IPS-NIHi7 (cell line): ENCODE measurements at regions not wholly inside any gene's neighbourhood (a gene's known extent, or its start where the extent isn't known, plus 50 kb on each side); places are given as distances from the start of the nearest gene placed in this dataset.

Experiments
- DNase-seq: peaks from one replicate; pipeline ENCODE4 v3.0.0; 2012; ENCODE audit warnings: mixed read lengths; ENCODE audit errors: extremely low spot score

DNA sequence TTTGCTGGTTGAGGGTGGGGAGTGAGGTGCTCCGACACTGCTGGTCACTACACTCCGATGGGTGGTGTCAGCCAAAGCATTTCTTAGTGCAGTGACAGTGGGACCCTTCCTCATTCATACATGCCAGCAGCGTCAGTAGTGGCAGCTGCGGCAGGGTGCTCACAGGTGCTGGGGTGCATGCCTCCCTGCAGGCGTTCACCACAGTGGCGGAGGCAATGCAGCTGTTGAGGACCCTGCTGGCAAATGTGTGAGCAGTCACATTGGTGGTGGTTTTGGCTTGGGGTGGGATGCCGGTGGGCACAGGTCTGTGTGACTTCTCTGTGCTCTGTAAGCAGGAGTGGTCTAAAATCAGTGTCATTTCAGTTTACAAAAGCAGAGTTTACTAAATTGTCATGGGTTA, 464.6 kb downstream of the FUT8 start:
- DNase-seq, result no peak

DNA sequence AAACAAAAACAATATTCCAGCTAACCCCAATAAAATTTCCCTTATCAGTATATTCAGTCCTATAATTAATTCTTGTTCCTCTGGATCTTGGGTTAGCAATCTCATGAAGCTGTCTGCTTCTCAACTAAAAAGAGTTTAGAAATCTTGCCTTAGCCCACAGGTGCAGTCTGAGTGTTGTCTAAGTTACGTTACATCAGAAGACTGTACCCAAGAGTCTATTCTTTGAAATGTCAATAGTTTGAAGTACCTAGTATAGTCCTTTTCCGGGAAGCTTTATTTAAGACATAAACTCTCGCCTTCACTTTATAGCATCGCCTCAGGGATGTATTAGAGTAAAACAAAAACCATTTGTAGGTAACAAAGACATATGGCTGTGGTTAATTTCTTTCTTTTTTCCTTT, 465.1 kb downstream of the FUT8 start:
- no peak for DNase-seq

DNA sequence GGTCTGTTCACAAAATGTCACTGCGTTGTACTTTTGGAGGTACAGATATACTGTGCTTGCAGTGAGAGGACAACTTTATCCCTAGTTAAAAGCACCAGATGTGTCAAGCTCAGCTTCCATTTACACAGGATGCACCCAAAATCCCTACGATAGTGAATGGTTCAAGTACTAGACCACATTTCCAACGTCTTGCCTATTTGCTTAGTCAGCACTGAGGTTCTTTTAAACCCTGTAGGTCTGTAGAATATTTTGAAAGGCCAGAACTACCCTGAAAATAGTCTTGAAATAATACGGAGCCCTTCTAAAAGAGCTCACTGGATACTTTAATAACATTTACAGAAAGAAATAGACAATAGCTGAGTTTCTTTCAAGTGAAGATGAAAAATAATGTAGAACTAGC, 466.1 kb downstream of the FUT8 start:
- DNase-seq, result no peak

DNA sequence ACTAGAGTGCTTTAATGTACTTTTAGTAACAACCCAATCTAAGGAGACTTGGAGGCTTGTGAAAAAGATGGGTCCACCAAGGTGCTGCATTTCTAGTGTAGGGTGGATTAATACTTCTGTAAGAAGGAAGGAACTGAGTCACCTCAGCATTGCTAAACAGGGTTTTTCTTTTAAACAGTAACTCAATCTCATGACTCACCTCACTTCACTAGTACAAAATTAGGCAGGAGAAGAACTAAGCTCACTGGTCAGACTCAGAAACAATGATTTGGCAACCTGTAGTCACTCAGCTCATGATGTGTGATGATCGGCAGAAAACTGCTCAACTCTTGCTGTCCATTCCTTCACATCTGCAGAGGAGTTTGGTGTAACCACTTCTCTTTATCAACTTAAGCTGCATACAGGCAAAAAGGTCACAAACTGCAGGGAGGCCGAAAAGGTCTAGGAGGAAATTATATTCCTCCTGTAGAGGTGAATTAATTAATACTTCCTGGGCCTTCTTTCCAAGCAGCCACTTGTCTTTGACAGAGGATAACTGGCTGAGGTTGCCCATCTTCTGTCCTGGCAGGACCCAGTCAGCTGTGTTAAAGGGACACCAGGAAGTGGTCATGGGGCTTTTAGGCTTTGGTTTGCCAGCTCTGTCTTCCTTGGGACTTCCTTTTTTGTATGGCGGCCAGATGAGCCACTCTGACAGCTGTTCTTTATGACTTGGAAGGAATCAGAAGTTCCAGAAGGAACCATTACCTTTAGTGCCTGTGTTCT, 466.9 kb downstream of the FUT8 start:
- no peak for DNase-seq

DNA sequence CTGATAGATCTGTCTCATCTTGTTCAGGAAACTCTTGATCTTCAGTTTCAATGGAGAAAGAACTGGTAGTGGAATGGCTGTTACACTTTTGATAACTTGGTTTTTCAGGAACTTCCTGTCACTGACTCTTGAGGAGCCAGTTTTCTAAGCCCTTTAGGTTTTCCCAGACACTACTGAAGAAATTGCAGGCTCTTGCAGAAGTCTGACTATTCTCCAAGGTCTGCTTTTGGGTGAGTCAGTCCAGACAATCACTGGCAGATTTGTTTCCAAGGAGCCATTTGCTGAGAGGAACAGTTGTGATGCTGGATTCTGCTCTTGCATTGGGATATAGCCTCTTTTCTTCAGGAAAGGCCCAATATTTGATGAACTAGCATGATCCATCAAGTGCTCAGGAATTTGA, 468.0 kb downstream of the FUT8 start:
- no peak for DNase-seq

DNA sequence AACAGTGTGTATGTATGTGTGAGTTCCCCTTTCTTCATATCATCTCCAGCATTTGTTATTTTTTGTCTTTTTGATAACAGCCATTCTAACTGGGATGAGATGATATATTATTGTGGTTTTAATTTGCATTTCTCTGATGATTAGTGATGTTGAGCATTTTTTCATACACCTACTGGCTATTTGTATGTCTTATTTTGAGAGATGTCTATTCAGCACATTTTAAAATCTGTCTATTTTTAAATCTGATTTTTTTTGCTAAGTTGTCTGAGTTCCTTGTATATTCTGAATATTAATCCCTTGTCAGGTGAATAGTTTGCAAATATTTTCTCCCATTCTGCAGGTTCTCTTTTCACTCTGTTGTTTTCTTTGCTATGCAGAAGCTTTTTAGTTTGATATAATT, 469.1 kb downstream of the FUT8 start:
- no peak for DNase-seq

DNA sequence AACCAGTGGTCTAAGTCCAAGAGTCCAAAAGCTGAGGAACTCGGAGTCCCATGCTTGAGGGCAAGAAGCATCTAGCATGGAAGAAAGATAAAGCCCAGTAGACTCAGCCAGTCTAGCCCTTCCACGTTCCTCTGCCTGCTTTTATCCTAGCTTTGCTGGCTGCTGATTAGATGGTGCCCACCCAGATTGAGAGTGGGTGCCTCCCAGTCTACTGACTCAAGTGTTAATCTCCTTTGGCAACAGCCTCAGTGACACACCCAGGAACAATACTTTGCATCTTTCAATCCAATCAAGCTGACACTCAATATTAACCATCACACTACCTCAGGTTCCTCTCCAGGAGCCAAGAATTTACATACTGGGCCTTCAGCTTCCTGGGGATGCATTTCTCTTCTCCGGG, 476.1 kb downstream of the FUT8 start:
- DNase-seq, result no peak

DNA sequence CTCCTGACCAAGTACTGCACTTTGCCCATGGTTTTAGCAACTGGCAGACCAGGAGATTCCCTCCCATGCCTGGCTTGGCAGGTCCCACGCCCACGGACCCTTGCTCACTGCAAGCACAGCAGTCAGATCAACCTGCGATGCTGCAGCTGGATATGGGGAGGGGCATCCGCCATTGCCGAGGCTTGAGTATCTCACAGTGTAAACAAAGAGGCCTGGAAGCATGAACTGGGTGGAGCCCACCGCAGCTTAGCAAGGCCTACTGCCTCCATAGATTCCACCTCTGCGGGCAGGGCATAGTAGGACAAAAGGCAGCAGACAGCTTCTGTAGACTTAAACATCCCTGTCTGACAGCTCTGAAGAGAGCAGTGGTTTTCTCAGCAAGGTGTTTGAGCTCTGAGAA, 479.8 kb downstream of the FUT8 start:
- DNase-seq, result no peak

DNA sequence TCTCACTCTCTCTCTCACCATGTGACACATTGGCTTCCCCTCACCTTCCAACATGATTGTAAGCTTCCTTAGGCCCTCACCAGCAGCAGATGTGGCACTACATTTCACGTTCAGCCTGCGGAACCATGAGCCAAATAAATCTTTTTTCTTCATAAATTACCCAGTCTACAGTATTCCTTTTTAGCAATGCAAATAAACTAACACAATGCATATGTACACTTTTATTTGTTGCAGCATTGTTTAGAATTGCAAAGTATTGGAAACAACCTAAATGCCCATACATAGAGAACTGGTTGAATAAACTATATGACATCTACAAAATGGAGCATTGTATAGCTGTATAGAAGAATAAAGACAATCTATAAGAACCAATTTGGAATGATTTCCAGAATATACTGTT, 487.6 kb downstream of the FUT8 start:
- no peak for DNase-seq

DNA sequence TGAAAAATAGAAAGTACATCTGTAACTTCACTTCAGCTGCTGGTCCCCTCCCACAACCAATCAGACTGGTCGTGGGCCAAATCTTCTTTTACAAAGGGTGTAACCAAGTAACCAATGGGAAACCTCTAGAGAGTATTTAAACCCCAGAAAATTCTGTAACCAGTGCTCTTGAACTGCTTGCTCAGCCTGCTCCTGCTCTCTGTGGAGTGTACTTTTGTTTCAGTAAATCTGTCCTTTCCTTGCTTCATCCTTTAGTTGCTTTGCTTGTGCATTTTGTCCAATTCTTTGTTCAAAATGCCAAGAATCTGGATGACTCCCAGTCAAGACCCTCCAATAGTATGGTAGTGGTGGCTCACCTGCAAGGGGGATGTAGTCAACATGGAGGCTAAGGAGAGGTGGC, 489.1 kb downstream of the FUT8 start:
- DNase-seq, result no peak

DNA sequence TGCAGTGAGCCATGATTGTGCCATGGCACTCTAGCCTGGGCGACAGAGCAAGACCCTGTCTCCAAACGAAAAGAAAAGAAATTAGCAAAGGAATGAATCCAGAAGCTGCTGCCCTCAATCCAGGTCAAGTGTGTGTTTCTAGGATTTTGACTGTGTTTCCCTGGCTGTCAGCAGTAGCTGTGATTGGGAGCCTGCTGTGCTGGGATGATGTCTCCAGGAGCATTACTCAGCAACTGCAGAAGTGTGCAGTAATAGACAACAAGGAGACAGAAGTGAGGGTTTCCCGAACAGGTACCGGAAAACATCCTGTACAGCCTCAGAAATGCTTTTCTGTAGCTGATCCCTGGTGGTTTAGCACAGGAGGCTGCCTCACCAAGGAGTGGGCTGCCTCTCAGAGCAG, 492.5 kb downstream of the FUT8 start:
- DNase-seq, result no peak

DNA sequence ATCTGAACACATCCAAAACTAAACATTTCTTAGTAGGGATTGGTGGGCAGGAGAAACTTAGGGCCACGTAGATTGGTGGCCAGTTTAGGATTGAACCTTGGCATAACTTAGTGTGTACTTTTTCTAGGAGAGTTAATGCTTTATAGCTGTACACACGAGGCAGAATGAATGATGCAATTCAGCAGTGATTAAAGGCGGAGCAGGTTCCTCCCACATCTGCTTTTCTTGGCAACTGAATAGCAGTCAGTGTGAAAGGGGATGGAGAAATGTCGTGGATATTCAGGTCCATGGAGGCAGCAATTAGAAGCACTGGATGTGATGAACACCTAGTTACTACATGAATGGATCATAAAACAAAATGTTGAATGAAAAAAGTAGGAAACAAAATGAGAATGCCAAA, 493.8 kb downstream of the FUT8 start:
- DNase-seq, result no peak

DNA sequence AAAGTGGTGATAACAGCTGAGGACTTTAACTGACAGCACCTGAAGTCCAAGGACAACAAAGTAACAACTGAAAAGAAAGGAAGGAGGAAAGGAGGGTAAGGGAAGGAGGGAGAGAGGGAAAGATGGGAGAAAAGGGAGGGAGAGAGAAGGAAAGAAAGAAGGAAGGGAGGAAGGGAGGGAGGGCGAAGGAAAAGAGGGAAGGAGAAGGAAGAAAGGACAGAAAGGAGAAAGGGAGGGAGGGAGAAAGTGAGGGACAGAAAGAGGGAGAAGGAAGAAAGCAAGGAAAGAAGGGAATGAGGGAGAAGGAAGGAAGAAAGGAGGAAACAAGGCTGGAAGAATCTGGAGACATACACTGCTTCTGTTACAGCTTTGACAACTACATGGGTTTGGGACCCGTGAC, 494.4 kb downstream of the FUT8 start:
- DNase-seq, result no peak

DNA sequence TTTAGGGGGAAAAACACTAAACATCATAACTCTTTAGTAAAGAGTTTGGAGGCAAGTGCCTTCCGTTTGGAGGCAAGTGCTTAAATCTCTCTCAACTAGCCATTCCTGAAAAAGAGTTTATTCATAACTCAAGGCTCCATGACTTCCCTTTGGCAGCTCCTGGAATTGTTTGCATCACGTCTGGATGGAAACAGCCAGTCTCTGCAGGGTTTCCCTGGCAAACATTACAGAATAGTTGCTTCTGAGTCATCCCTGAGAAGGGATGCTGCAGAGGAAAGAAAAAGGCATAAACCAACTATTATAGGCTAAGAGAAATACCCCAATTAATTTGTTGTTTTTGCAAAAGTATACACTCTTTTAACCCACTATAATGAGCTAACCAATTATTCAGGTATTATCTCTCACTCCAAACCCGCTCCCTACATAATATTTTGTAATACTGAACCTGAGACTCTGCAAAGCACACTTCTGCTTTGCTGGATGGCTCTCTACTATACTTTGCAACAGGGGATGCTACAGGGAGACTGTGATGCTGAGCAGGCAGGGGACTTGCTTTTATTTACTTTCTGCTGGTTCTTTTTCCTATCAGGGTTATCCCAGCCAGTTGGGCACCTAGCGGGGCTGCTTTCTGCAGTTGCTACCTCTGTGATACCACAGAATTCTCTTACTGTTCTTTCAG, 497.7 kb downstream of the FUT8 start:
- DNase-seq, result peak; percentile 26

DNA sequence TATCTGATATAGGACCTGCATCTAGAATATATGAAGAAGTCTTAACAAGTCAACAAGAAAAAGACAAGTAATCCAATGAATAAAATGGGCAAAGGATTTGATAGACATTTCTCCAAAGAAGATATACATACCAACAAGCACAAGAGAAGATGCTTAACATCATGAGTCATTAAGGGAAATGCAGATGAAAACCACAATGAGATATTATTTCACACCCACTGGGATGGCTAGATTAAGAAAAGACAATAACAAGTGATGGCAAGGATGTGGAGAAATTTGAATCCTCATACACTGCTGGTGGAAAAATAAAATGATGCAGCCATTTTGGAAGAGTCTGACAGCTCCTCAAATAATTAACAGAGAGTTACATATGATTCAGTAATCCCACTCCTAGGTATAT, 502.6 kb downstream of the FUT8 start:
- no peak for DNase-seq

DNA sequence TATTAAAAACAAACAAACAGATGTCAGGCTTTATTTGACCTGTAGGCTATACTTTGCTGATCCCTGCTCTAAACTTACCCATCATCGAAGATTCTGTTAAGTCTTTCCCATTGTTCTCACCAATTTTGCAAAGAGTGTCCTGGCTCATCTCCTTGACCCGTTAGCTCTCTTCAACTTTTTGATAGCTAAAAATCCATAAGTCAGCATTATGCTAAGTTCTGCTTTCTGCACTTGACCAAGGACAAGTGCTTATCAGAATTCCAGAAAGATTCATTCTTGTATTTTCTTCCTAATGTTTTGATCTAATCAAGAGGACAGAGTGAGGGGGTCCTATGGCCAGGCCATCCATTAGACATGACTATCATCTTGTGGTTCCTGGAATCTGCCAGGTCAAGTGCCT, 503.5 kb downstream of the FUT8 start:
- no peak for DNase-seq

DNA sequence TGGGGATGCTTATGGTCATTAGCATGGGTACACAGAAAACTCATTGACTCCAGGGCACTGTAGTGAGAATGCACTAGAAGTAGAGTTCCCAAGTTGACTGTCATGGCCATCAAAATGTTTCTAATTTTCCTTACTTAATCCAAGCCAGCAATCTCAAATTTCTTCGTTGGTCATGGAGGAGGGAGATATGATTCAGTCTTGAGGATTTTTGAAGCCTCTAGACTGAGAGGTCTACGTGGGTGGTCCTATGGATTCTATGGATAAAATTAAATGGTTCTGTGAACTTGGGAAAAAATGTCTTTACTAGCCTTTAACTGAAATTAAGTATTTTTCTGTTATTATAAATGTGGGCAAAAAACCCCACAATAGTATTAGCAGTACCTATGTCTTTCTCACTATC, 508.5 kb downstream of the FUT8 start:
- DNase-seq, result no peak

DNA sequence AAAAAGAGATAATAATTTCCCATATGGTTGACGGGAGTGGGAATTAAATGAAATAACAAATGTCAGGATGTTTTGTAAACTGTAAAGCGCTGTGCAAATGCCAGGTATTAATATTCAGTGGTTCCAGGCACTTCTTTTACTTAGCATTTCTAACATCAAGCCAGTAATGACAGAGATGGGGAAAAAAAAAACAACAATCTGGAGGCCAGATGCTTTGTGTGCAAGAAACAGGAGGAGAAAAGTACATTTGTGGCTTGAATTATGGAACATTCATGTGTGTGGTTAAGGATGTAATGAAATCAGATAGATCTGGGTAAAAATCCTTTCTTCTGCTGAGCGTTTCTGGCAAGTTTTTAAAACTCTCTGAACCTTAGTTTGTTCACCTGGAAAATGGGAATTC, 509.6 kb downstream of the FUT8 start:
- DNase-seq, result no peak

DNA sequence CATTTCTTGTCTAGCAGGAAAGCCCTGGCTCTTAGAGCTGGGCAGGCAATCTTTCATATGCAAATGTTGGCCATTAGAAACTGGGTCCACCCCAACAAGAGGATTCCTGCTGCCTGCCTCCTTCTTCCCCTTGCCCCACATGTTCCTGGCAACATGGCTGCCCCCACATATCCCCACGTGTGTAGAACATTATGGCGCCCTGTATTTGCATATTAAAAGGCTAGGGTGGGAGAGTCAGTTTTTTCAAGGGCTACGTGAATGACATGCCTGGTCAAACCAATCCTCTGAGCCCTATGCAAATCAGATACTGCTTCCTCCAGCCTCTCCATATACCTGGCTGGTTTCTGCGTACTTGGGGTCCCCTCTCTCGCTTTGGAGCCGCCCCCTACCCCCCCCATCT, 514.0 kb downstream of the FUT8 start:
- DNase-seq, result no peak

DNA sequence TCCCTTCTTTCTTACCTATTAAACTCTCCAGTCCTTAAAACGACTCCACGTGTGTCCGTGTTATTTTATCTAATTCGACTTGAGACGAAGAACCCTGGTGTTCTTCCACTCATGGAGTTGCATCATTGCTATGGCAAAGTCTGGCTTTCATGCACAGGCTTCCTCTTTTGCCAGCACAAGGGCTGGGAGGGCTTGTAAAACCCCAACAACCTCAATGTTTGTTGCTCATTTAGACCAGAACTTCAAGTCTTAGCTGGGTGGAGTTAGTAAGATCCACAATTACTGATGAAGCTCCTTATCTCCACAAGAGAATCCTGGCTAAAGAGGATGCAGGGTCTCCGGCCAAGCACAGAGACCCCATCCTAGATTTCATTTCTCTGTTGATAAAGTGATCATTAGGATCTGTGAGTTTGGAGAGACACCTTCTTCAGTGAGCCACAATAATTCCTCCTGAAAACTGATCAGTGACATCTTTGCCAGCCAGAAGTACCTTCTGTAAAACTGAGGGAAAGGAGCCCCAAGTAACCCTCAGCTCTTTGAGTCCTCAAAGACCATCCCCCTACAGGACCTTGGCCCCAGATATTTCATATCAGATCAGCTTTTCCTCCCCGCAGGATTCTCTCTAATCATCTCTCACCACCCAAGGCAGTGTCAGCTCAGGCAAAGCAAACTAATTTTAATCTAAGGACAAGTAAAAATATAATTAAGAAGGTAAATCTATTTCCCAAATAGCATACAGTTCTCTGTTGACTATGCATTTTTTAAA, 514.6 kb downstream of the FUT8 start:
- DNase-seq, result no peak

DNA sequence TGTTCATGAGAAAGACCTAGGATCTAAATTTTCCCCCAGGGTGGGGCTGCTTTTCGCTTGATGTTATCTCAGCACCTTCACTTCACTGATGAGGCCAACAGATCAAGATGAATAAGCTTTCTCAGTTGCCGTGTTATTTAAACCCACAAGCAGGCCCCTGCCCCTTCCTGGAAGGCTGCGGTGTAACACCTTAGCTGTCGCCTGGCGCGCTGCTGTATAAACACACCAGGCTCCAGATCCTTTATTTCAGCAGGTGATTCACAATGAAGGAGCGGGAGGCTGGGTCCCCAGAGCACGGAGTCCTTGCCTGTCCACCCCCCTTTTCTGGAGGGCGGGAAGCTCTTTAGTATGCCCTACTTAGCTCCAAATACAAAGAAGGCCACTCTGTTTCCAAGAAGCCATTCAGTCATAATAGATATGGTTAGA, 515.4 kb downstream of the FUT8 start:
- DNase-seq, result peak; percentile 33

DNA sequence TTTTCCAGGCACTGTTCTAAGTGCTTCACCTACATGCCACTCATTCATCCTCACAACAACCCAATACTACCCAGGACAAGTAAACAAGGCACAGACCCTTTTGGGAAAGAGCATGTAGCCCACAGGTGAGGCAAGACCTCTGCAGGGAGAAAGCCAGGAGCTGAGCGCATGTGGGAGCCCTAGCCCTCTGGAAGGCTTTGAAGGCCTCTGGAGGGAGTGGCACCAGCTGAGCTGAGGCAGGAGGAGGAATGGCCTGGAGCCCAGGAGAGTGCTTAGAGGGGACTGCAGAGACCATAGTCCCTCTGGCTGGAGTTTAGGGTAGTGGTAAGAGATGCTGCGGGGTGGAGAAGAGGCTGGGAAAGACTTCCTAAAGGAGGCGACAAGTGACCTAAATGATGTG, 516.5 kb downstream of the FUT8 start:
- no peak for DNase-seq
